Mesothelial cell of epicardium (in vitro differentiated cells): ENCODE measurements at regions not wholly inside any gene's neighbourhood (a gene's known extent, or its start where the extent isn't known, plus 50 kb on each side); places are given as distances from the start of the nearest gene placed in this dataset.

ENCODE experiments used
- DNase-seq, 2 experiments: peaks; one replicate each; pipeline ENCODE4 v3.0.0; 2021; ENCODE audit warnings: low spot score in 2 of 2; ENCODE audit not compliant: unreplicated experiment in 2 of 2
- H3K27ac Mint-ChIP-seq: 2 replicates; pipeline ENCODE4 v1.8.0; 2021; ENCODE audit warnings: mixed read lengths
- H3K27me3 Mint-ChIP-seq: 2 replicates; pipeline ENCODE4 v1.8.0; 2021; ENCODE audit warnings: low read depth, mixed read lengths
- H3K36me3 Mint-ChIP-seq: 2 replicates; pipeline ENCODE4 v1.8.0; 2021; ENCODE audit warnings: mixed read lengths
- H3K4me1 Mint-ChIP-seq: 2 replicates; pipeline ENCODE4 v1.8.0; 2021; ENCODE audit warnings: mixed read lengths
- H3K4me3 Mint-ChIP-seq: 2 replicates; pipeline ENCODE4 v1.8.0; 2021; ENCODE audit warnings: mild to moderate bottlenecking, moderate library complexity, mixed read lengths
- H3K9me3 Mint-ChIP-seq: 2 replicates; pipeline ENCODE4 v1.8.0; 2021; ENCODE audit warnings: mixed read lengths
- CTCF ChIP-seq: fragments of 200-600 bp; sonication (generic); IDR thresholded peaks from one replicate; pipeline ENCODE4 v1.5.0; 2021; ENCODE audit warnings: antibody characterized with exemption; ENCODE audit not compliant: unreplicated experiment

- peaks cover 10% of the 10 kb centered on the region for H3K9me3 Mint-ChIP-seq
- H3K27me3 Mint-ChIP-seq: no peaks in the 10 kb centered on the region
- H3K36me3 Mint-ChIP-seq: peaks cover 4% of the 10 kb centered on the region
- H3K4me3 Mint-ChIP-seq: no peak overlapping the region
- DNase-seq: no peak
- H3K27ac Mint-ChIP-seq: peak overlapping the region; percentile 22
- no peak for TF ChIP-seq CTCF
- peaks cover 8% of the 10 kb centered on the region for H3K4me1 Mint-ChIP-seq
Measured at GRCh38 chr4:160399826-160400225, 1296.9 kb downstream of the RAPGEF2 start.

GRCh38 chr4:160403081-160403480 lies 1300.2 kb downstream of the RAPGEF2 start:
- Mint-ChIP-seq H3K36me3 (peaks cover 4% of the 10 kb centered on the region), H3K27me3 (no peaks in the 10 kb centered on the region), H3K4me3 (no peak overlapping the region), H3K9me3 (peaks cover 5% of the 10 kb centered on the region), H3K27ac (no peak overlapping the region), H3K4me1 (peaks cover 13% of the 10 kb centered on the region)
- DNase-seq: no peak
- no peak for TF ChIP-seq CTCF

- Mint-ChIP-seq H3K27me3 (no peaks in the 10 kb centered on the region), H3K9me3 (no peaks in the 10 kb centered on the region), H3K27ac (no peak overlapping the region), H3K36me3 (no peaks in the 10 kb centered on the region), H3K4me1 (peaks cover 5% of the 10 kb centered on the region), H3K4me3 (no peak overlapping the region)
- no peak for DNase-seq
- TF ChIP-seq CTCF: no peak
Measured at GRCh38 chr4:160406263-160406825, 1303.5 kb downstream of the RAPGEF2 start.

GRCh38 chr4:160414496-160414895 lies 1311.6 kb downstream of the RAPGEF2 start:
- Mint-ChIP-seq H3K9me3 (no peaks in the 10 kb centered on the region), H3K27ac (no peak overlapping the region), H3K4me3 (no peak overlapping the region), H3K4me1 (no peaks in the 10 kb centered on the region), H3K27me3 (no peaks in the 10 kb centered on the region), H3K36me3 (no peaks in the 10 kb centered on the region)
- no peak for TF ChIP-seq CTCF
- no peak for DNase-seq

GRCh38 chr4:160423879-160424451 lies 1321.1 kb downstream of the RAPGEF2 start:
- DNase-seq: no peak
- H3K27me3 Mint-ChIP-seq: no peaks in the 10 kb centered on the region
- peaks cover 25% of the 10 kb centered on the region for H3K9me3 Mint-ChIP-seq
- TF ChIP-seq CTCF: no peak
- H3K36me3 Mint-ChIP-seq: no peaks in the 10 kb centered on the region
- H3K4me3 Mint-ChIP-seq: no peak overlapping the region
- H3K4me1 Mint-ChIP-seq: no peaks in the 10 kb centered on the region
- no peak overlapping the region for H3K27ac Mint-ChIP-seq
